ENCODE measurements at regions not wholly inside any gene's neighbourhood (a gene's known extent, or its start where the extent isn't known, plus 50 kb on each side); places are given as distances from the start of the nearest gene placed in this dataset.

DNA sequence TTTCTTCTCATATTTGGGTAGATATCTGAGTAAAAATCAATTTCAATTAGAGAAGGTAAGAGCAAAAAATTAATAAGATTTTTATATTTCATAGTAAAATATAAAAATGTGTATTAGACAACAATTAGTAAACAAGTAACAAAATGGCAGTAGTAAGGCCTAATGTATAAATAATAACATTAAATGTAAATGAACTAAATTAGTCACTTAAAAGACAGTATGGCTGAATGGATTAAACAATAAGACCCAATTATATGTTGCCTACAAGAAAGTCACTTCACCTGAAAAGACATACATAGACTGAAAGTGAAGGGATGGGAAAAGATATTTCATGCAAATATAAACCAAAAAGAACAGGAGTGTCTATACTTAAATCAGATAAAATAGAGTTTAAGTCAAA, 147.6 kb downstream of the TRMT11 start:
- Histone ChIP-seq H3K79me2 (ENCODE audit: low read length) (no peaks in the 10 kb centered on the region), H3K9me3 (ENCODE audit: low read length) (no peaks in the 10 kb centered on the region), H4K20me1 (ENCODE audit: low read length) (no peaks in the 10 kb centered on the region), H3K27me3 (ENCODE audit: low read length) (no peaks in the 10 kb centered on the region), H3K4me1 (ENCODE audit: insufficient read depth, low read length) (no peaks in the 10 kb centered on the region), H3K9ac (ENCODE audit: low read length) (no peak overlapping the region), H3K27ac (ENCODE audit: low read length) (no peak overlapping the region), H3K9me2 (replicated peaks; ENCODE audit: low read length) (no peaks in the 10 kb centered on the region), H3F3A (ENCODE audit: low read length, unreplicated experiment) (no peaks in the 10 kb centered on the region), H2AFZ (ENCODE audit: low read length) (no peak overlapping the region), H3K4me2 (ENCODE audit: low read length) (no peak overlapping the region), H3K4me3 (ENCODE audit: low read length) (no peak overlapping the region), H3K36me3 (ENCODE audit: low read depth, low read length) (no peaks in the 10 kb centered on the region)
- DNase-seq (no peak), ATAC-seq (no peak)
- BruUV-seq (replicated peaks), result no TSS peak
- intact Hi-C loops (cut with micrococcal nuclease), result no loop called here
- POLR2A ChIA-PET (ENCODE audit: unreplicated experiment), result no interaction called here
- TF ChIP-seq, protein P1, sequence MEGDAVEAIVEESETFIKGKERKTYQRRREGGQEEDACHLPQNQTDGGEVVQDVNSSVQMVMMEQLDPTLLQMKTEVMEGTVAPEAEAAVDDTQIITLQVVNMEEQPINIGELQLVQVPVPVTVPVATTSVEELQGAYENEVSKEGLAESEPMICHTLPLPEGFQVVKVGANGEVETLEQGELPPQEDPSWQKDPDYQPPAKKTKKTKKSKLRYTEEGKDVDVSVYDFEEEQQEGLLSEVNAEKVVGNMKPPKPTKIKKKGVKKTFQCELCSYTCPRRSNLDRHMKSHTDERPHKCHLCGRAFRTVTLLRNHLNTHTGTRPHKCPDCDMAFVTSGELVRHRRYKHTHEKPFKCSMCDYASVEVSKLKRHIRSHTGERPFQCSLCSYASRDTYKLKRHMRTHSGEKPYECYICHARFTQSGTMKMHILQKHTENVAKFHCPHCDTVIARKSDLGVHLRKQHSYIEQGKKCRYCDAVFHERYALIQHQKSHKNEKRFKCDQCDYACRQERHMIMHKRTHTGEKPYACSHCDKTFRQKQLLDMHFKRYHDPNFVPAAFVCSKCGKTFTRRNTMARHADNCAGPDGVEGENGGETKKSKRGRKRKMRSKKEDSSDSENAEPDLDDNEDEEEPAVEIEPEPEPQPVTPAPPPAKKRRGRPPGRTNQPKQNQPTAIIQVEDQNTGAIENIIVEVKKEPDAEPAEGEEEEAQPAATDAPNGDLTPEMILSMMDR (conservative IDR thresholded peaks at IDR 0.05; ENCODE audit: low read depth, low read length), result no peak
- no peak for TF ChIP-seq EZH2 (IDR thresholded peaks at IDR 0.05; ENCODE audit: low read length, unreplicated experiment)
- no peak for TF ChIP-seq EZH2phosphoT487 (IDR thresholded peaks at IDR 0.05; ENCODE audit: borderline replicate concordance, low read length)
- CTCF ChIA-PET, result no interaction called here

DNA sequence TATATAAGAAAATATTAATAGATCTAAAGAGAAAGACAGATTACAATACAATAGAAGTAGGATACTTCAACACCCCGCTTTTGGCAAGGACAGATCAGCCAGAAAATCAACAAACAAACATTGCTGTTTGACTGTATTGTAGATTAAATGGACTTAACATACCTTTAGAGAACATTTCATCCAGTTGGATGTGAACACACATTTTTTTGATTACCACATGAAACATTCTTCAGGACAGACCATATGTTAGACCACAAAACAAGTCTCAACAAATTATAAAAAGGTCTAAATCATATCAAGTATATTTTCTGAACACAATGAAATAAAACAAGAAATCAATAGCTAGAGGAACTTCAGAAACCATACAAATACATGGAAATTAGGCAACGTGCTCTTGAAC, 148.2 kb downstream of the TRMT11 start:
- Histone ChIP-seq H3F3A (ENCODE audit: low read length, unreplicated experiment) (no peaks in the 10 kb centered on the region), H3K9me2 (replicated peaks; ENCODE audit: low read length) (no peaks in the 10 kb centered on the region), H2AFZ (ENCODE audit: low read length) (no peak overlapping the region), H3K36me3 (ENCODE audit: low read depth, low read length) (no peaks in the 10 kb centered on the region), H3K27me3 (ENCODE audit: low read length) (no peaks in the 10 kb centered on the region), H3K4me2 (ENCODE audit: low read length) (no peak overlapping the region), H3K9ac (ENCODE audit: low read length) (no peak overlapping the region), H3K27ac (ENCODE audit: low read length) (no peak overlapping the region), H3K4me1 (ENCODE audit: insufficient read depth, low read length) (no peaks in the 10 kb centered on the region), H3K79me2 (ENCODE audit: low read length) (no peaks in the 10 kb centered on the region), H3K4me3 (ENCODE audit: low read length) (no peak overlapping the region), H4K20me1 (ENCODE audit: low read length) (no peaks in the 10 kb centered on the region), H3K9me3 (ENCODE audit: low read length) (no peaks in the 10 kb centered on the region)
- intact Hi-C loops (cut with micrococcal nuclease), result no loop called here
- BruUV-seq (replicated peaks), result no TSS peak
- TF ChIP-seq EZH2 (IDR thresholded peaks at IDR 0.05; ENCODE audit: low read length, unreplicated experiment), result no peak
- no peak for TF ChIP-seq EZH2phosphoT487 (IDR thresholded peaks at IDR 0.05; ENCODE audit: borderline replicate concordance, low read length)
- TF ChIP-seq, protein P1 (conservative IDR thresholded peaks at IDR 0.05; ENCODE audit: low read depth, low read length), result no peak
- DNase-seq (no peak), ATAC-seq (no peak)
- POLR2A ChIA-PET (ENCODE audit: unreplicated experiment), result no interaction called here
- CTCF ChIA-PET, result no interaction called here

DNA sequence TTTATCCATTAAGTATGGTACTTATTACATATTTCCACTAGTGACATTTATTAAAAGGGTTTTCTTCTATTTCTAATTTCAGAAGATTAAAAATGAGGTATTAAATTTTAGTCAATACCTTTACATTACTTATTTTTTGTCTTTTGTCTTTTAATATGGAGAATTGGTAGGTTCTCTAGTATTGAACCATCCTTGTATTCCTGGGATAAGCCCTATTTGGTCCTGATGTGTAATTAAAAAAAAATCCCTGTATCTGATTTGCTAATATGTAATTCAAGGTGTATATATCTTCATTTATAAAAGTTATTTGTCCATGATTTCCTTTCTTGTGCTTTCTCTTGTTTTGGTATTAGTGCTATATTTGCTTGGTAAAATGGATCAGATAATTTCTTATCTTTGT, 153.7 kb downstream of the TRMT11 start:
- Histone ChIP-seq H3K9ac (ENCODE audit: low read length) (no peak overlapping the region), H3K4me1 (ENCODE audit: insufficient read depth, low read length) (no peaks in the 10 kb centered on the region), H3K36me3 (ENCODE audit: low read depth, low read length) (no peaks in the 10 kb centered on the region), H3K9me2 (replicated peaks; ENCODE audit: low read length) (no peaks in the 10 kb centered on the region), H3F3A (ENCODE audit: low read length, unreplicated experiment) (no peaks in the 10 kb centered on the region), H4K20me1 (ENCODE audit: low read length) (no peaks in the 10 kb centered on the region), H3K9me3 (ENCODE audit: low read length) (no peaks in the 10 kb centered on the region), H3K4me3 (ENCODE audit: low read length) (no peak overlapping the region), H3K27me3 (ENCODE audit: low read length) (no peaks in the 10 kb centered on the region), H3K79me2 (ENCODE audit: low read length) (no peaks in the 10 kb centered on the region), H3K27ac (ENCODE audit: low read length) (no peak overlapping the region), H3K4me2 (ENCODE audit: low read length) (no peak overlapping the region), H2AFZ (ENCODE audit: low read length) (no peak overlapping the region)
- no peak for DNase-seq
- no peak for ATAC-seq
- no TSS peak for BruUV-seq (replicated peaks)
- TF ChIP-seq EZH2 (IDR thresholded peaks at IDR 0.05; ENCODE audit: low read length, unreplicated experiment), result no peak
- TF ChIP-seq EZH2phosphoT487 (IDR thresholded peaks at IDR 0.05; ENCODE audit: borderline replicate concordance, low read length), result no peak
- TF ChIP-seq, protein P1 (conservative IDR thresholded peaks at IDR 0.05; ENCODE audit: low read depth, low read length), result no peak
- ChIA-PET POLR2A (ENCODE audit: unreplicated experiment) (no interaction called here), CTCF (no interaction called here)
- intact Hi-C loops (cut with micrococcal nuclease), result no loop called here
